ENCODE measurements at regions not wholly inside any gene's neighbourhood (a gene's known extent, or its start where the extent isn't known, plus 50 kb on each side); places are given as distances from the start of the nearest gene placed in this dataset.
"Not testable (repeated sequence)": the region's sequence is repeated elsewhere in the genome, so short reads cannot be mapped to it uniquely, and the experiment has no call there.

DNA sequence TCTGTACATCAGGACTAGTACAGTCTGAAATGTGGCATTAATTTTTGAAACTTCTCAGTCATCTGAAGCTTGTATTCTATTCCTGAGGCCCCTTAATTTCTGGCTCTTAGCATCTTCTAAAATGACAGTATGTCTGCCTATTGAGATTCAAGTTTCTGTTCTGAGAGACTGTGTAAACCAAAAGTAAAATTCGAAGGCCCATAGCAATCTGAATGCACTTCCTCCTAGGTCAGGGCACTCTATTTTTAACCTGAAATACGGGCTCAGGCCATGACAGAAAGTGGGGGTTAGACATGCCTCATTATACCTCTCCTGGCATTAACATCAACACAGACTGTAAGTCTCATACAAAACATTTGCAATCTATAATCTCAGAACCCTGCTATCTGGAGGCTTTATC lies 584.4 kb downstream of the KLHL4 start:
- Histone ChIP-seq H3K4me1 (no peaks in the 10 kb centered on the region), H3K4me3 (no peak overlapping the region), H3K4me2 (no peak overlapping the region), H3K27me3 (peaks cover 89% of the 10 kb centered on the region), H4K20me1 (no peaks in the 10 kb centered on the region; the same call in 1 of the 2 replicates), H3K9me3 (no peaks in the 10 kb centered on the region), H3K9ac (no peak overlapping the region), H3K27ac (no peak overlapping the region), H3K36me3 (no peaks in the 10 kb centered on the region)
- TF ChIP-seq Cebpa-rat (IDR thresholded peaks at IDR 0.05) = no peak

- no peak for TF ChIP-seq Cebpa-rat (IDR thresholded peaks at IDR 0.05)
- H3K4me1 ChIP-seq = no peaks in the 10 kb centered on the region
- H4K20me1 ChIP-seq = no peaks in the 10 kb centered on the region; the same call in 1 of the 2 replicates
- H3K36me3 ChIP-seq = no peaks in the 10 kb centered on the region
- no peak overlapping the region for H3K27ac ChIP-seq
- H3K9ac ChIP-seq = no peak overlapping the region
- no peaks in the 10 kb centered on the region for H3K9me3 ChIP-seq
- no peak overlapping the region for H3K4me3 ChIP-seq
- H3K27me3 ChIP-seq = peaks cover 74% of the 10 kb centered on the region
- no peak overlapping the region for H3K4me2 ChIP-seq
Measured at GRCh38 chrX:88135735-88136134, 611.3 kb upstream of the CPXCR1 start.

DNA sequence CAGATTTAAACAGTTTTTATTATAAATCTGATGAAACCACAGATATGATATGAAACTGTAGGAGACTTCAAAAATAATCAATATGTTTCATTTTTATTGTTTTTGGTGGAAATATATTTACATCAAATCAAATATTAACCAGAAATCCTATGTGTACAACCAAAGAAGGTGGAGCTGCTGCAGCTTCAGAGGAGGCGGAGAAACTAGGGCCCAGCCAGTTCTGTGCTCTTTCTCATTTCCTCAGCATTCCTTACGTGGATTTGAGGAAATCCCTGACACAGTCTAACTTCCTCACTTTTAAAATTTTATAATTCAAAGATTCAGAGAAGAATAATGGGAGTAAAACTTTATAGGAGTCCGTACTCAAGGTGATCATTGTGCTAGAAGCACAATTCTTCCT lies 610.7 kb upstream of the CPXCR1 start:
- no peaks in the 10 kb centered on the region for H3K4me1 ChIP-seq
- no peaks in the 10 kb centered on the region; the same call in 1 of the 2 replicates for H4K20me1 ChIP-seq
- no peaks in the 10 kb centered on the region for H3K9me3 ChIP-seq
- H3K27ac ChIP-seq = no peak overlapping the region
- H3K36me3 ChIP-seq = no peaks in the 10 kb centered on the region
- no peak overlapping the region for H3K4me2 ChIP-seq
- no peak overlapping the region for H3K4me3 ChIP-seq
- peaks cover 74% of the 10 kb centered on the region for H3K27me3 ChIP-seq
- TF ChIP-seq Cebpa-rat (IDR thresholded peaks at IDR 0.05) = no peak
- no peak overlapping the region for H3K9ac ChIP-seq

DNA sequence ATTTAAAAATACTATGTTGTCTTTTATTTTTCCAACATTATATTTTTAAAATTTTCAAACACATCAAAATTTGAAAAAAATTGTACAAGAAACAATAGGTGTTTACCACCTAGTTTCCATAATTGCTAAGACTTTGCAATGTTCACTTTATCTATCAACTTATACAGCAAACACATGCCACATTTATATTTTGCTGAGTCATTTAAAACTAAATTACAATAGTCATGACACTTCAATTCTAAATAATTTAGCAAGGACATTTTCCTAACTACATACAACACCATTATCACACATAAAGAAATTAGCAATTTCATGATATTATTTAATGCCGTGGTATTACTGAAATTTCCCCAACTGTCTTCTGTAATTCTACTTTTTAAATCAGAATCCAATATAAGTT lies 600.4 kb upstream of the CPXCR1 start:
- H3K4me3 ChIP-seq = no peak overlapping the region
- no peak overlapping the region for H3K27ac ChIP-seq
- H3K4me1 ChIP-seq = no peaks in the 10 kb centered on the region
- H3K9me3 ChIP-seq = peaks cover 5% of the 10 kb centered on the region; the same call in 1 of the 2 replicates
- H3K4me2 ChIP-seq = no peak overlapping the region
- no peak for TF ChIP-seq Cebpa-rat (IDR thresholded peaks at IDR 0.05)
- H3K9ac ChIP-seq = no peak overlapping the region
- peaks cover 70% of the 10 kb centered on the region for H3K27me3 ChIP-seq
- H3K36me3 ChIP-seq = no peaks in the 10 kb centered on the region
- no peaks in the 10 kb centered on the region; the same call in 1 of the 2 replicates for H4K20me1 ChIP-seq

- Histone ChIP-seq H3K27ac (no peak overlapping the region), H3K36me3 (no peaks in the 10 kb centered on the region), H3K4me1 (no peaks in the 10 kb centered on the region), H3K9ac (no peak overlapping the region), H3K27me3 (peaks cover 68% of the 10 kb centered on the region), H4K20me1 (0 out of 2 replicates have a peak, but pooled peaks cover under 1% of the 10 kb centered on the region), H3K9me3 (peaks cover 8% of the 10 kb centered on the region), H3K4me2 (no peak overlapping the region), H3K4me3 (no peak overlapping the region)
- TF ChIP-seq Cebpa-rat (IDR thresholded peaks at IDR 0.05) = no peak
Measured at GRCh38 chrX:88170553-88170952, 576.5 kb upstream of the CPXCR1 start.

- not testable (repeated sequence) for H3K36me3 ChIP-seq, H3K4me1 ChIP-seq, H3K9me3 ChIP-seq, H3K9ac ChIP-seq, H3K4me2 ChIP-seq, H3K27ac ChIP-seq, H3K4me3 ChIP-seq
- H4K20me1 ChIP-seq = 0 out of 2 replicates have a peak, but pooled peaks cover 13% of the 10 kb centered on the region
- H3K27me3 ChIP-seq = peaks cover 62% of the 10 kb centered on the region
Measured at GRCh38 chrX:88173932-88174440, 573.0 kb upstream of the CPXCR1 start.

- Histone ChIP-seq H3K9ac (no peak overlapping the region), H3K27me3 (peaks cover 62% of the 10 kb centered on the region), H4K20me1 (no peaks in the 10 kb centered on the region), H3K36me3 (no peaks in the 10 kb centered on the region), H3K4me1 (no peaks in the 10 kb centered on the region), H3K9me3 (no peaks in the 10 kb centered on the region), H3K27ac (no peak overlapping the region), H3K4me2 (no peak overlapping the region), H3K4me3 (no peak overlapping the region)
- TF ChIP-seq Cebpa-rat (IDR thresholded peaks at IDR 0.05) = no peak
Measured at GRCh38 chrX:88202149-88202548, 544.9 kb upstream of the CPXCR1 start.

GRCh38 chrX:88244066-88244465 lies 503.0 kb upstream of the CPXCR1 start:
- Histone ChIP-seq H3K4me3 (no peak overlapping the region), H3K4me2 (no peak overlapping the region), H3K27me3 (peaks cover 44% of the 10 kb centered on the region), H3K9ac (no peak overlapping the region), H3K4me1 (no peaks in the 10 kb centered on the region), H3K36me3 (no peaks in the 10 kb centered on the region), H4K20me1 (no peaks in the 10 kb centered on the region; the same call in 1 of the 2 replicates), H3K9me3 (no peaks in the 10 kb centered on the region), H3K27ac (no peak overlapping the region)
- no peak for TF ChIP-seq Cebpa-rat (IDR thresholded peaks at IDR 0.05)

DNA sequence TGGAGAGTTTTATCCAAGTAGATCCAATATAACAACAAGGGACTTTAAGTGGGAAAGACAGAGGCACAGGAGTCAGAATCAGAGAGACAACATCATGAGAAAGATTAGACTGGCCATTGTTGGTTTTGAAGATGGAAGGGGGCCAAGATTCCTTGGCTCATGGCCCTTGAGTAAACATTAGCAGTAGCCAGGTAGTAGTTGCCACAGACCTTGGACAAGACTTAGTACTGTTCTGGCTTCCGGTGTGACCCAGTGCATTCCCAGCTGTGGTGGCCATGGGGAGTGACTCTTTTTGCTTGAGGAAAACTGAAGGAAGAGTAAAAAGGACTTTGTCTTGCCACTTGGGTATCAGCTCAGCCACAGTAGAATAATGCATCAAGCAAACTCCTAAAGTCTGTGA lies 462.2 kb upstream of the CPXCR1 start:
- no peak overlapping the region for H3K27ac ChIP-seq
- no peak overlapping the region for H3K4me2 ChIP-seq
- H3K9me3 ChIP-seq = no peaks in the 10 kb centered on the region
- H4K20me1 ChIP-seq = no peaks in the 10 kb centered on the region
- H3K27me3 ChIP-seq = peaks cover 6% of the 10 kb centered on the region; the same call in 1 of the 2 replicates
- H3K36me3 ChIP-seq = no peaks in the 10 kb centered on the region
- no peak overlapping the region for H3K4me3 ChIP-seq
- TF ChIP-seq Cebpa-rat (IDR thresholded peaks at IDR 0.05) = no peak
- H3K9ac ChIP-seq = no peak overlapping the region
- no peaks in the 10 kb centered on the region for H3K4me1 ChIP-seq

GRCh38 chrX:88313972-88314371 lies 433.1 kb upstream of the CPXCR1 start:
- H3K36me3 ChIP-seq, H4K20me1 ChIP-seq, H3K9ac ChIP-seq, H3K27ac ChIP-seq, H3K4me2 ChIP-seq, H3K4me3 ChIP-seq, H3K9me3 ChIP-seq, H3K4me1 ChIP-seq: not testable (repeated sequence)
- H3K27me3 ChIP-seq = peaks cover 41% of the 10 kb centered on the region

DNA sequence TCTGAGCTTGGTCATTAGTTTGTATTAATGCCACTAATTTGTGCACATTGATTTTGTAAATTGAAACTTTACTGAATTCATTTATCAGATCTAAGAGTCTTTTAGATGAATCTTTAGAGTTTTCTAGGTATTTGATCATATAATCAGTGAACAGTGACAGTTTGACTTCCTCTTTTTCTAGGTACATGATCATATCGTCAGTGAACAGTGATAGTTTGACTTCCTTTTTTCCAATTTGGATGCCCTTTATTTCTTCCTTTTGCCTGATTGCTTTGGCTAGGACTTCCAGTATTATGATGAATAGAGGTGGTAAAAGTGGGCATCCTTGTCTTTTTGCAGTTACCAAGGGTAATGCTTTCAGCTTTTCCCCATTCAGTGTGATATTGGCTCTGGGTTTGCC lies 421.4 kb upstream of the CPXCR1 start:
- H3K27ac ChIP-seq = no peak overlapping the region
- H3K4me3 ChIP-seq = no peak overlapping the region
- H3K27me3 ChIP-seq = peaks cover 28% of the 10 kb centered on the region; the same call in 1 of the 2 replicates
- H3K4me1 ChIP-seq = no peaks in the 10 kb centered on the region; the same call in 1 of the 2 replicates
- no peaks in the 10 kb centered on the region for H4K20me1 ChIP-seq
- TF ChIP-seq Cebpa-rat (IDR thresholded peaks at IDR 0.05) = no peak
- H3K4me2 ChIP-seq = no peak overlapping the region
- H3K36me3 ChIP-seq = no peaks in the 10 kb centered on the region
- H3K9me3 ChIP-seq = no peaks in the 10 kb centered on the region
- no peak overlapping the region for H3K9ac ChIP-seq
